CMK (cell line): ENCODE measurements at regions not wholly inside any gene's neighbourhood (a gene's known extent, or its start where the extent isn't known, plus 50 kb on each side); places are given as distances from the start of the nearest gene placed in this dataset.
"Not testable (repeated sequence)": the region's sequence is repeated elsewhere in the genome, so short reads cannot be mapped to it uniquely, and the experiment has no call there.

Experiments used
- DNase-seq: peaks from one replicate; pipeline ENCODE4 v3.0.0-alpha.2; 2010; ENCODE audit warnings: low read depth

- not testable (repeated sequence) for DNase-seq
These were observed 186.3 kb downstream of the AEBP2 start for GRCh38 chr12:19625551-19625950.

GRCh38 chr12:19627719-19628118 lies 188.4 kb downstream of the AEBP2 start:
- DNase-seq, result no peak

GRCh38 chr12:19630536-19630935 lies 191.2 kb downstream of the AEBP2 start:
- no peak for DNase-seq

DNA sequence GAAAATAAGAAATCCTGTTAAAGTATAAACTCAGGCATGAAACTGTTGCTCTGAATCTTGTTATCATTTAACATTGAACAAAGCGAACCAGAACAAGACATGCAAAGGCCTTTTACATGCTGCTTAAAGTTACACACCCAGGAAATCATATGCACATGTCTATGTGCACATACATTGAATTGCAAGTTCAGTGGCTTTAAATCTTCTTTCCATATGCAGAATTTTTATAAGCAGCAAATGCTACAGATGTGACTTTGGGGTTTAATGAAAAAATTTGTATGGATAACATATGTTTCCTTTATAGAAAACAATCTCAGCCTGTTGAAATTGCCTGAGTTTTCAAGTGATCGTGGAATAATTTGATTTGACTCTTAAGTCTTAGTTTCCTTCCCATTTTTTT lies 193.9 kb downstream of the AEBP2 start:
- DNase-seq, result no peak

DNA sequence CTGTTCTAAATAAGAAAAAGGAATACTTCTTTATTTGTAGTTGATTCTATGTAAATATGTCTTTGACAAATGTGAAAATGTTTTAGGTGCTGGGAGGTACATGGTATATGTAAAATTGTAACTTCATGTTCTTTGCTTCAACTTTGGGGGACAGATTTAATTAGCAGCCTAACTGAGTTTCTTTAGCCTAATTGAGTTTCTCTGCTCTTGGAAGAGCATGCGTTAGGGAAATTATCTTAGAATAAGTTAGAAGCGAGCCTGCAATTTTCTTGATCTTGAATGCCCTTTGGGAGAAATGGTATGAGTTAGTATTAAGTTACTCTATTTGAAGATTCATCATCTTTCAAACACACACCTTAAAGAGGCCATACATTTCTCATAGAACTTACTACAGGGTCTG lies 194.3 kb downstream of the AEBP2 start:
- DNase-seq, result no peak

GRCh38 chr12:19639781-19640415 lies 200.6 kb downstream of the AEBP2 start:
- no peak for DNase-seq

GRCh38 chr12:19641235-19642080 lies 202.2 kb downstream of the AEBP2 start:
- no peak for DNase-seq

DNA sequence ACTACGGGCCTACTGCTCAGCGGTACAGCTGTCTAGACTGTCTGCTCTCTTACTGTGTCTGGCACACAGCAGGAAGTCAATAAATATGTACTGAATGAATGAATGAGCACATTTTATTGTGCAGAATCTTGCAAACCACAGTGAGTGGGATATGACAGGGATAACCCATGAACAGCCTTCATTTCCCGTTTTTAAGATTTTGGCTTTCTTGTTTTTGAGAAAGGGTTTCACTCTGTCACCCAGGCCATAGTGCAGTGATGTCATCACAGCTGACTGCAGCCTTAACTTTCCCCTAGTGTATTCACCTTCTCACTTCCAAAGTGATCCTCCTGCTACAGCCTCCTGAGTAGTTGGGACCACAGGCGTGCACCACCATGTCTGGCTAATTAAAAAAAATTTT lies 203.1 kb downstream of the AEBP2 start:
- DNase-seq, result no peak

DNA sequence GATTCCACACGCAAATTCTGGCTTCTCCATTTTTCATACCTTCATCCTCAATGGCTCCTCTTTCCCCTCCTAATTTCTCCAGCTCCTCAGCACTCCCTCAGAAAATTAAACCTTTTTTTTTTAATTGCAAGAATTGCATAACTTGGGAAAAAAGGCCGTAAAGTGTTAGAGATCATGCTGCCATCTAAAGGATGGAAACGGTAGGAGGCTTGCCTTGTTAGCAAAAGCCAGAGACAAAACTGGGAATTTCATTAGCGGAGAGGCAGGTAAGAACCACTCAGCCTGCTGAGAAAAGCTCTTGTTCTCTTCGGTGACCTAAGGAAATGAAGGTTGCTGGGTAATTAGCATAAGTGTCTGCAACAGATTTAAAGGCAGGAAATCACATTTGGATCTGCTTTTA lies 204.3 kb downstream of the AEBP2 start:
- DNase-seq, result no peak

DNA sequence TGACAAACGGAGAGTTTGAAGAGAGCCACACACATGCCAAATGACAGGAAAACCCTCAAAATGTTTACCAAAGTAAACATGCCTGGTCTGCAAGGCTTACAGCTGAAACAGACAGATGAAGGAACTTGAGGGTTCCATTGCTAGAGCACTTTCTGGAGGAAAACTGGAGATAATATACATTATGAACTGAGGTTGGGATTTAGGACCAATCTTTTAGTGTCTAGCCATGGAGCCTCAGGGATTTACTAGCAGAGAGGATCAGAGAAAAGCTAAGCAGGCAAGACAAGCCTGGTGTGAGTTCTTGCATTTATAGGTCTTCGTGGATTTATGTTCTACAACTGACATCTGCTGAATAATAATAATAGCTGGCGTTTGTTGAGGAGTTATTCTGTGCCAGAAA lies 205.3 kb downstream of the AEBP2 start:
- no peak for DNase-seq

DNA sequence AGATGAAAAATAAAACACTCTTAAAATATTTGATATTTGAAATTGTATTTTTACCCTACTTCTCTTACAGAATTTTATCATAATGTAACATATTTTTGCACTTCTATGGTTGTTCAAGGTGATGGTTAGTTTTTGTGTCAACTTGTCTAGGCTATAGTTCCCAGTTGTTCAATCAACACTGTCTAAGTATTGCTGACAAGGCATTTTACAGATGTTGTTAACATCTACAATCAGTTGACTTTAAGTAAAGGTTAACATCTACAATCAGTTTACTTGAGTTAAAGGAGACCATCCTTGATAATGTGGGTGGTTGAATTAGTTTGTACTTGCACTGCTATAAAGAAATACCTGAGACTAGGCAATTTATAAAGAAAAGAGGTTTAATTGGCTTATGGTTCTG lies 206.5 kb downstream of the AEBP2 start:
- no peak for DNase-seq

DNA sequence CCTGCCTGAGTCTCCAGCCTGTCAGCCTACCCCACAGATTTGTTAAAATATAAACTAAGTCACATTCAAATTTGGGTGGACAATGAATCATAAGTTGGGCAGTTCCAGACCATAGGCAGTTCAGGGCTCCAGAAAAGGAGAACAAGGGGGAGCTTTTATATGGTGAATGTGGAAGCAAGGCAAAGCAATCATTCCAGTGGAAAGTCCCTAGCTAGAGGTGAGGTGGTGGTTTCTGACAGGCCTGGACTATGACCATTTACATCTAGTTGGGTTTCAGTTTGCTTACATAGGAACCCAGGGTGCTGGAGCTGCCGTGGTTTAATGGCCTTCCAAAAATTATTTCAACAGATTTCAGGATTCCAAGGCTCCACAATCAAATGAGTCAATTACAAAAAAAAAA lies 207.3 kb downstream of the AEBP2 start:
- DNase-seq, result no peak

DNA sequence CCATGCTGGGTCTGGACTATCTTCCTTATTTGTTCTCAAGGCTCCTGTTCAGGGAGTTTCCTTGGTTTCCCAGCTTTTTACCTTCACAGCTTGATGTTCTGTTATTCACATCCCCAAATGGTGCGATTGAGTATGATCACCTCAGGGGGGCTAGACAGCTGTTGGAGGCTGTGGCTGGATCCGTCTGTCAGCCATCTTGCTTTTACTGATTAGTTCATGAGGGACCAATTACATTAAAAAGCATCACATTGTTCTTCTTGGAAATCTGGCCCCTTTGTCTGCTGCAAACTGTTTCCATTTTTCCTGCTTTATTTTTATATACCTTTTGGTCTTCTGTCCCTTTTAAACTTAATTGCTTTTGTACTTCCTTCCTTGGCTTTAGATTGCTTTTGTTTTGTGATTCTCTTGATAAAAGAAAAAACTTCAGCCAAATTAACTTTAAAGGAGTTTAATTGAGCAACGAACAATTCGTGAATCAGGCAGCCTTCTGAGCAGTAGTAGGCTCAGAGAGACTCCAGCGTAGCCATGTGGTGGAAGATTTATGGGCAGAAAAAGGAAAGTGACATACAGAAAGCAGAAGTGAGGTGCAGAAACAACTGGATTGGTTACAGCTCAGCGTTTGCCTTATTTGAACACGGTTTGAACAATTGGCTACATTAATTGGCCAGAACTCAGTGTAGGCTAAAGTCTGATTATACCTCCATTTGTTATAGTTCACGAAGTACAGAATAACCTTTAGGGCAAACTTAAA lies 208.7 kb downstream of the AEBP2 start:
- DNase-seq, result no peak

DNA sequence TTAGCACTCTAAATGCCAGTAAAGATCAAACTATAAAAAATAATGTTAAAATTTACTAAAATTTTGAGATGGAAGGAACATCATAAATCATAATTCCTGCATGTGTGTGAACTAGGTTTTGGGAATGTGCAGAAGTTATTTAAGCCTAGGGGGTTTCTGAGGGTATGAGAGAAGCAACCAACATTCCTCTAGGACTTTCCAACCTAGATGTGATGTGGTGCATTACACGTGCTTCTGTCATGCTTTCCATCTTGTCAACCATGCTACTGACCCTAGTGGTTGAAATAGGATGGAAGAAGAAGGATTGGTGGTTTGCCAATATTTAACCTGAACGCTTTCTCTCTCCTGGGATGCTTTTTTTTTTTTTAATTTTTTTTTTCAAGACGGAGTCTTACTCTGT lies 209.3 kb downstream of the AEBP2 start:
- DNase-seq, result no peak

DNA sequence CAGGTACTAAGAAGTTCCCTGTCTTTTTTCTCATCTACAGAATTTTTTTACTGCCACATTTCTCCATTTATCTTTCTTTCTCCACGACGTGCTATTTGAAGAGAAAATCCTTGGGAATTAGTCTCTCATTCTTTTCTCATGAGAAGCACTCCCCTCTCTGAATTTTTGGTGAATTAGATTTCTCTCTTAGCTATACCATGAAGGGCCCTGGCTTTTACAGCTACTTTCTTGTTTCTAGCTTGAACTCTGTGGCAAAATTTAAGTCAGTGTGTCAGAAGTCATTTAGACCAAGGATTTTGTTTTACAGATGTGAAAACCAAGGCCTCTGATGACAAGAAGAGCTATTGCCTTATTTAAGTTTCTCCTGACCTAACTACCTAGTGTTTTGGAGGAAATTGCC lies 213.1 kb downstream of the AEBP2 start:
- DNase-seq, result no peak

GRCh38 chr12:19654650-19655376 lies 215.5 kb downstream of the AEBP2 start:
- no peak for DNase-seq

- no peak for DNase-seq
These were observed 217.9 kb downstream of the AEBP2 start for GRCh38 chr12:19657118-19657731.

- no peak for DNase-seq
These were observed 218.4 kb downstream of the AEBP2 start for GRCh38 chr12:19657732-19658130.

GRCh38 chr12:19659086-19659485 lies 219.8 kb downstream of the AEBP2 start:
- DNase-seq, result no peak

GRCh38 chr12:19659501-19659900 lies 220.2 kb downstream of the AEBP2 start:
- DNase-seq, result no peak

DNA sequence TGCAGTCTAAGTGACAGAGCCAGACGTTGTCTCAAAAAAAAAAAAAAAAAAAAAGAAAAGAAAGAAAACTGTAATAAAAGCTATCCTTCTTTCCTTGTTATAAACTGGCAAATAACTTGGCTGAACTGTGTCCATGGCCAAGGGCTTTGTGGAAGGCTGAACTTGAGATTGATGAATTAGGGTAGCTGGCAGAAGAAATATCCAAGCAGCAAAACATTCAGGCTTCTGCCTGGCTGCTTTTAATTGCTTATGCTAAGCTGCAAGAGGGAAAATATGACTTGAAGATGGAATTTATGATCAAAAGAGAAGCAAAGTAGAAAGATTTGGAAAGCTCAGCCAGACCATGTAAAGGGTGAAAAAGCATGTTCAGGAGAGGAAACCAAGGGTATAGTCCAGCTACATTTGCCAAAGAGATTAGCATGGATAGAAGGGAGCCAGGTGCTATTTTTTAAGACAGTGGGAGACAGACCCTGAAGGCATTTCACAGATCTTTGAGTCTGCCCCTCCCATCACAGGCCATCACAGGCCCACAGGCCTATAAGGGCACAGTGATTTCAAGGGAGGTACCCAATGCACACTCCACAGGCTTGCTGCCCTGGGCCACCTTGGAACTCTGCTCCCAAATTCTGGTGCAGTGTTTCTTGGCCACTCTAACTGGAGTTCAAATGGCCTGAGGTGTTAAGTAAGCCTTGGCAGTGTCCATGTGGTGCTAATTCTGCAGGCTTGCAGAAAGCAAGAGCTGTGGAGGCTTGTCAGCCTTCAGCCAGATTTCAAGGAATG lies 226.0 kb downstream of the AEBP2 start:
- DNase-seq, result no peak
